A673 (cell line): ENCODE measurements at regions not wholly inside any gene's neighbourhood (a gene's known extent, or its start where the extent isn't known, plus 50 kb on each side); places are given as distances from the start of the nearest gene placed in this dataset.

Experiments
- CTCF ChIP-seq: fragments of 300-800, 200-600 bp; sonication (generic); conservative IDR thresholded peaks from 2 replicates; pipeline ENCODE4 v1.5.1; 2017; ENCODE audit warnings: low read depth, mild to moderate bottlenecking, antibody characterized with exemption, low read length, moderate library complexity, mixed read lengths
- EZH2 ChIP-seq: fragments of 200-600 bp; sonication (generic); IDR thresholded peaks from 2 replicates; pipeline ENCODE4 v1.6.1; 2017; ENCODE audit warnings: borderline replicate concordance, low read depth, mild to moderate bottlenecking, mixed read lengths, antibody characterized with exemption, low read length; ENCODE audit not compliant: poor library complexity, severe bottlenecking

DNA sequence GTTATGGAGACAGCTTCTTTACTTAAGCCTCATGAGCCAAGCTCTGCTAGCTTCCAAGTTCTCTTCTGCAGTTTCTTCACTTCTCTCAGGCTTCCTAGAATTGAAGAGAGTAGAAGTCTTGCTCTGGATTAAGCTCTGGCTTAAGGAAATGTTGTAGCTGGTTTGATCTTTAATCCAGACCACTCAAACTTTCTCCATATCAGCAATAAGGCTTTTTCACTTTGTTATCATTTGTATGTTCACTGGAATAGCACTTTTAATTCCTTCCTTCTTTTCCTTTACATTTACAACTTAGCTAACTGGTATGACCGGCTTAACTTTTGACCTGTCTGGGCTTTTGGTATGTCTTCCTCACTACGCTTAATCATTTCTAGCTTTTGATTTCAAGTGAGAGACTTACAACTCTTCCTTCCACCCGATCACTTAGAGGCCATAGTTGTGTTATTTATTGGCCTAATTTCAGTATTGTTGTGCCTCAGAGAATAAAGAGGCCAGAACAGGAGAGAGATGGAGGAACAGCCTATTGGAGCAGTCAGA, 236.6 kb upstream of the BMP2 start:
- TF ChIP-seq CTCF (no peak), EZH2 (no peak)
